ENCODE measurements at regions not wholly inside any gene's neighbourhood (a gene's known extent, or its start where the extent isn't known, plus 50 kb on each side); places are given as distances from the start of the nearest gene placed in this dataset.

GRCh38 chr9:80305136-80305535 is 733.4 kb downstream of the TLE4 start:
- H4K20me1 ChIP-seq, result no peaks in the 10 kb centered on the region
- no peak overlapping the region for H3K9ac ChIP-seq
- H3K4me2 ChIP-seq, result no peak overlapping the region
- no peak overlapping the region for H3K27ac ChIP-seq
- no peaks in the 10 kb centered on the region for H3K27me3 ChIP-seq
- H3K9me3 ChIP-seq, result no peaks in the 10 kb centered on the region
- no peaks in the 10 kb centered on the region for H3K4me1 ChIP-seq
- TF ChIP-seq Cebpa-rat (IDR thresholded peaks at IDR 0.05), result no peak
- no peaks in the 10 kb centered on the region for H3K36me3 ChIP-seq
- H3K4me3 ChIP-seq, result no peak overlapping the region

GRCh38 chr9:80294955-80295354 is 723.2 kb downstream of the TLE4 start:
- Histone ChIP-seq H3K9ac (no peak overlapping the region), H3K27ac (no peak overlapping the region)

GRCh38 chr9:80294318-80294717 is 722.6 kb downstream of the TLE4 start:
- H3K4me2 ChIP-seq, result no peak overlapping the region
- no peaks in the 10 kb centered on the region for H3K27me3 ChIP-seq
- H3K36me3 ChIP-seq, result no peaks in the 10 kb centered on the region
- TF ChIP-seq Cebpa-rat (IDR thresholded peaks at IDR 0.05), result no peak
- no peak overlapping the region for H3K4me3 ChIP-seq
- no peaks in the 10 kb centered on the region for H3K4me1 ChIP-seq
- no peaks in the 10 kb centered on the region for H3K9me3 ChIP-seq
- H4K20me1 ChIP-seq, result no peaks in the 10 kb centered on the region
- H3K27ac ChIP-seq, result no peak overlapping the region
- no peak overlapping the region for H3K9ac ChIP-seq

More at GRCh38 chr9:80294955-80295354, 723.2 kb downstream of the TLE4 start:
- Histone ChIP-seq H3K9me3 (no peaks in the 10 kb centered on the region), H3K4me1 (no peaks in the 10 kb centered on the region), H3K27me3 (no peaks in the 10 kb centered on the region), H3K36me3 (no peaks in the 10 kb centered on the region), H3K4me3 (no peak overlapping the region), H4K20me1 (no peaks in the 10 kb centered on the region), H3K4me2 (no peak overlapping the region)
- TF ChIP-seq Cebpa-rat (IDR thresholded peaks at IDR 0.05), result no peak

GRCh38 chr9:80292231-80292630 is 720.5 kb downstream of the TLE4 start:
- H3K9me3 ChIP-seq, result no peaks in the 10 kb centered on the region
- no peak for TF ChIP-seq Cebpa-rat (IDR thresholded peaks at IDR 0.05)
- no peaks in the 10 kb centered on the region for H4K20me1 ChIP-seq
- no peaks in the 10 kb centered on the region for H3K4me1 ChIP-seq
- H3K4me3 ChIP-seq, result no peak overlapping the region
- H3K27me3 ChIP-seq, result no peaks in the 10 kb centered on the region
- no peak overlapping the region for H3K27ac ChIP-seq
- H3K9ac ChIP-seq, result no peak overlapping the region
- H3K36me3 ChIP-seq, result no peaks in the 10 kb centered on the region
- H3K4me2 ChIP-seq, result no peak overlapping the region

- no peaks in the 10 kb centered on the region for H3K36me3 ChIP-seq
- H3K27me3 ChIP-seq, result no peaks in the 10 kb centered on the region
- H3K27ac ChIP-seq, result no peak overlapping the region
- H4K20me1 ChIP-seq, result no peaks in the 10 kb centered on the region
- H3K9me3 ChIP-seq, result no peaks in the 10 kb centered on the region
- no peak overlapping the region for H3K9ac ChIP-seq
- TF ChIP-seq Cebpa-rat (IDR thresholded peaks at IDR 0.05), result no peak
- H3K4me2 ChIP-seq, result no peak overlapping the region
- H3K4me1 ChIP-seq, result no peaks in the 10 kb centered on the region
- H3K4me3 ChIP-seq, result no peak overlapping the region
These were observed 713.6 kb downstream of the TLE4 start for GRCh38 chr9:80285326-80285725.

GRCh38 chr9:80282766-80283165 is 711.0 kb downstream of the TLE4 start:
- Histone ChIP-seq H3K36me3 (no peaks in the 10 kb centered on the region), H3K27ac (no peak overlapping the region), H3K4me1 (no peaks in the 10 kb centered on the region), H3K4me3 (no peak overlapping the region), H3K9me3 (no peaks in the 10 kb centered on the region), H4K20me1 (no peaks in the 10 kb centered on the region), H3K27me3 (no peaks in the 10 kb centered on the region), H3K4me2 (no peak overlapping the region), H3K9ac (no peak overlapping the region)
- TF ChIP-seq Cebpa-rat (IDR thresholded peaks at IDR 0.05), result no peak

GRCh38 chr9:80259079-80259478 is 687.3 kb downstream of the TLE4 start:
- Histone ChIP-seq H3K4me2 (no peak overlapping the region), H3K4me3 (no peak overlapping the region), H3K9ac (no peak overlapping the region), H3K27ac (no peak overlapping the region), H4K20me1 (no peaks in the 10 kb centered on the region), H3K27me3 (no peaks in the 10 kb centered on the region), H3K4me1 (no peaks in the 10 kb centered on the region), H3K36me3 (no peaks in the 10 kb centered on the region), H3K9me3 (peaks cover 12% of the 10 kb centered on the region; the same call in 1 of the 2 replicates)
- TF ChIP-seq Cebpa-rat (IDR thresholded peaks at IDR 0.05), result no peak

GRCh38 chr9:80251778-80252177 is 680.0 kb downstream of the TLE4 start:
- Histone ChIP-seq H3K27me3 (no peaks in the 10 kb centered on the region), H3K4me2 (no peak overlapping the region), H3K36me3 (no peaks in the 10 kb centered on the region), H3K4me1 (no peaks in the 10 kb centered on the region), H3K9ac (no peak overlapping the region), H3K27ac (no peak overlapping the region), H3K9me3 (no peaks in the 10 kb centered on the region), H4K20me1 (no peaks in the 10 kb centered on the region), H3K4me3 (no peak overlapping the region)
- no peak for TF ChIP-seq Cebpa-rat (IDR thresholded peaks at IDR 0.05)

- H3K9ac ChIP-seq, result no peak overlapping the region
These were observed 670.3 kb downstream of the TLE4 start for GRCh38 chr9:80242022-80242421.

GRCh38 chr9:80235752-80236151 is 664.0 kb downstream of the TLE4 start:
- no peak; the same call in 1 of the 2 replicates for TF ChIP-seq Cebpa-rat (IDR thresholded peaks at IDR 0.05)
- no peak overlapping the region for H3K4me3 ChIP-seq
- no peaks in the 10 kb centered on the region for H3K36me3 ChIP-seq
- no peak overlapping the region for H3K27ac ChIP-seq
- H3K9me3 ChIP-seq, result peaks cover 8% of the 10 kb centered on the region; the same call in 1 of the 2 replicates
- no peaks in the 10 kb centered on the region for H3K27me3 ChIP-seq
- H3K4me2 ChIP-seq, result no peak overlapping the region
- peaks cover 14% of the 10 kb centered on the region for H3K4me1 ChIP-seq
- no peaks in the 10 kb centered on the region for H4K20me1 ChIP-seq
- no peak overlapping the region for H3K9ac ChIP-seq

More at GRCh38 chr9:80242022-80242421, 670.3 kb downstream of the TLE4 start:
- Histone ChIP-seq H3K4me2 (no peak overlapping the region), H3K36me3 (no peaks in the 10 kb centered on the region), H3K27me3 (no peaks in the 10 kb centered on the region), H3K9me3 (no peaks in the 10 kb centered on the region), H3K27ac (no peak overlapping the region), H3K4me3 (no peak overlapping the region), H3K4me1 (peaks cover 8% of the 10 kb centered on the region; the same call in 1 of the 2 replicates), H4K20me1 (no peaks in the 10 kb centered on the region)
- no peak for TF ChIP-seq Cebpa-rat (IDR thresholded peaks at IDR 0.05)

- Histone ChIP-seq H3K4me3 (no peak overlapping the region), H3K9ac (no peak overlapping the region), H3K9me3 (peaks cover 8% of the 10 kb centered on the region; the same call in 1 of the 2 replicates), H3K36me3 (no peaks in the 10 kb centered on the region), H4K20me1 (no peaks in the 10 kb centered on the region), H3K4me1 (peaks cover 14% of the 10 kb centered on the region), H3K4me2 (no peak overlapping the region), H3K27ac (no peak overlapping the region), H3K27me3 (no peaks in the 10 kb centered on the region)
- no peak for TF ChIP-seq Cebpa-rat (IDR thresholded peaks at IDR 0.05)
These were observed 662.1 kb downstream of the TLE4 start for GRCh38 chr9:80233906-80234305.

All from BLaER1 (cell line).